ENCODE measurements at regions not wholly inside any gene's neighbourhood (a gene's known extent, or its start where the extent isn't known, plus 50 kb on each side); places are given as distances from the start of the nearest gene placed in this dataset.
"Not testable (repeated sequence)": the region's sequence is repeated elsewhere in the genome, so short reads cannot be mapped to it uniquely, and the experiment has no call there.

DNA sequence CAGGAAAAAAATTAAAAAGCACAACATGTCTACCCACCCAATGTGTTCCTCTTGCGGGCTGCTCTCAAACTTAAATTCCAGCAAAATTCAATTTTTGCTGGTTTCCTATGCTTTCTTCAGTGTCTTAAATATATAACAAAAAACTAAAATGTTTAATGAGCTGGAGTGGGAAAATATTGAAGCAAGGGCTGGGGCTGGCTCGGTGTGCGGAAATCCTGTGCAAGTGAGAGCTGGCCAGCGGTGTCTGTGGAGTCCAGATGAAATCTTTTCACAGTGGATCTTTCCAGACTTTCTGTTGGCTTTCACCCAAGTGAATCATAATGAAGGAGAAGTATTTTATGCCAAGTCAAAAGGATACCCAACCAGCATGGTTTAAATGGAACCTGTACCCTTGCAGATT, 1733.6 kb downstream of the TP53TG3F start:
- intact Hi-C loops (cut with DNase I) = no loop called here
- DNase-seq = no peak
- ATAC-seq = no peak

GRCh38 chr16:35193956-35194355, 1734.5 kb downstream of the TP53TG3F start:
- DNase-seq (no peak), ATAC-seq (no peak)
- intact Hi-C loops (cut with DNase I) = no loop called here

DNA sequence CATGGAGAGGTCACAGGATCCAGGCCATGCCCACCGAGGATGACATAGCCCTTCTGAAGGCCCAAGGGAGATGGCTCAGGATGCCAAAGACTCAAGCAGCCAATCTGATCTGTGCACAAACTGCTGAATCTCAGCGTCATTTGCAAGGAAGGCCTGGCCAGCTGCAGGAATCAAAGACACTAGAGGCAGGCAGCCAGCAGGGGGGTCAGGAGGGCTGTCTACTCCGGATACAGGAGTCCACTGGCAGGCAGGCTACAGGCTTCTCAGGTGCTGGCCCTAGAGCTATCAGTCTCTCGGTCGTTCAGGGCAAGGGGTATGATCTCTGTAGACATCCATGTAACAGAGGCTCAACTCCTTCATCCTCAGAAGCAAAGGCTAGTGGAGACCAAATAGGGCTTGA, 1735.3 kb downstream of the TP53TG3F start:
- ATAC-seq = no peak
- DNase-seq = no peak
- intact Hi-C loops (cut with DNase I) = no loop called here

DNA sequence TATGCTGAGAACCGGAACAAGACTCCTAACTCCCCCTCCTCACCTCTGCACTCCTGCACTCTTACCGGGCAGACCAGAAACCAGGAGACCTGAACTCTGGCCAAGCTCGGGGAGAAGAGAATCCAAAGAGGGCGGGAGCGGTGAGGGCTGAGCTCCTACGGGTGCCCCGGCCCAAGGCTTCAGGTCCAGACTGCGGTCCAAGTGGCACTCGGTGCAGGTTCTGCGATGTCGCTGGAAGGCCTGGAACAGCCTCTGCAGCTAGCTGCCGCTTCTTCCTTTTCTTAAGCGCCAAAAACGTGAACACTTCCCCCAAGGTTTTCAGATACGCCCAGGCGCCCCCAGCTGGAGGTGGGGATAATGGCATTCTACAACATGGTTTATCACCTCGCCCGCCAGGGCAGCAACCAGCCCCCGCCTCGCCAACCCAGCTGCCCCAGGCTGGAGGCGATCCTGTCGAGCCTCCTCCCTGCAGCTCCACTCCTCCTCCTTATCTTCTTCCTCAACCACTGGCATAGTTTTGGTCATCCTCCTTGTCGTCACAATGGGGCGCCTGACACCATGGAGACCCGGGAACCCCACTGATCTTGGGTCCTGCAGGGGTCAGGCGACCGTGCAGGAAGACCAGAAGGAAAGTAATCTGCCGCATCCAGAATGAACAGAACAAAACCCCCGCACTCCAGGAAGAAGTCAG, 1735.9 kb downstream of the TP53TG3F start:
- DNase-seq = no peak
- intact Hi-C loops (cut with DNase I) = no loop called here
- ATAC-seq = no peak

- no peak for ATAC-seq
- DNase-seq = no peak
- intact Hi-C loops (cut with DNase I) = no loop called here
These were observed 1736.4 kb downstream of the TP53TG3F start for GRCh38 chr16:35195864-35196216.

- DNase-seq = no peak
- ATAC-seq = no peak
- intact Hi-C loops (cut with DNase I) = no loop called here
These were observed 1736.9 kb downstream of the TP53TG3F start for GRCh38 chr16:35196313-35196712.

DNA sequence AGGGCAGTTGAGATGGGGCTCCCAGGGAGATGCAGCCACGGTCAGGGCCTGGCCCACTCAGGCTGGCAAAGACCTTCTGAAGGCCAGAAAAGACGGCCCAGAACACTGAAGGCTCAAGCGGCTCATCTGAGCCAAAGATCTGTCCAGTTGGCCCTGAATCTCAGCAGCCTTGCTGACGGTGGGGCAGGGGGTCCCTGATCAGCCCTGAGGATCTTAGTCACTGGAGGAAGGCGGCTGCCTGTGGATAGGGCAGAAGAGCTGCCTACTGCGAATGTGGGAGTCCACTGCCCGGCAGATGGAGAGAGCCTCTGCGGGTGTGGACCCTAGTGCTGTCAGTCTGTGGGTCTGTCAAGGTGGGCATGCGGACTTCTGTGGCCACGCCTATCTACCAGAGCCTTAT, 1738.2 kb downstream of the TP53TG3F start:
- no peak for ATAC-seq
- intact Hi-C loops (cut with DNase I) = no loop called here

DNA sequence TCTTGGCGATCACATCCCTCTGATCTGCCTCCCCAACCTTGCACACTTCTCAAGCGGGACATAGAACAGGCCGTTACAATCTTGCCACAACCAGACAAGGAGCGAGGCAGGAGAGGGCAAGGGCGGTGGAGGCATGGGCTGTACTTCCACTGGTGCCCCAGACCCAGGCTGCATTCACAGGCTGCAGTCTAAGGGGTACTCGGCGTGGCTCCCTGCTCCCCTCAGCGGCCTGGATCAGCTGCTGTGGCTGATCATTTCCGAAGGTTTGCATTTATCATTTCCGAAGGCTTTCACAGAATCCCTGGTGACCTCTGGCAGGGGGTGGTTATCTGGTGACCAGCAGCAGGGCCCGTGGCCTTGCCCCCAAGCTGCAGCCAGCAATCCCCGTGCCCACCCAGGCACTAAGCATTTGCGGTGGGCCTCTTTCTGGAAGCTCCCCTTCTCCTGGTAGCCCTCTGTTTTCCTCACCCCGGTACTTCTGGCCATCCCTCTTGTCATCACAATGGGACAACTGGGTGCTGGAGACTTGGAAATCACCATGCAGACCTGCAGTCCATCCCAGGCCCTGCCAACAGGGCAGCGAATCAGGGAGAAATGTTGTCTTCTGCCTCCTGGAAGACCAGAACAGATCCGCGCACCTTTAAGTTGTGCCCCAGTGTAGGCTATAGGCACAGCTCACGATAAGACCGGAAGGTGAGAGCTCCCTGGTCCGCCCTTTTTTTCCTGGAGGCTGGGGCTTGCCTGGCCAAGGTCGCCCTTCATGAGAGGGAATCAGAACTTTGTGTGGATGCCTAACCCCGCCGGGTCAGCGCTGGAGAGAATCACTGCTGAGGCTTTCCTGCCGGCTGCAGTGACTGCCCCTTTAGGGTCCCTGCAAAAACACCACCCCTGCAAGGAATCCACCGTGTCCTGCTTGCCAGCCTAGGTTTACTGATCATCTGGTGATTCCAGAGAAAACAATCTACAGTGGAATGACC, 1739.1 kb downstream of the TP53TG3F start:
- intact Hi-C loops (cut with DNase I) = no loop called here
- no peak for ATAC-seq
- DNase-seq = no peak

More for the DNA sequence above, 1738.2 kb downstream of the TP53TG3F start:
- DNase-seq = no peak

- DNase-seq (no peak), ATAC-seq (no peak)
- intact Hi-C loops (cut with DNase I) = loop anchor here in 1 of 2 donors (10.0 kb wide), 1 partner anchor 46 kb away; no protein-coding TSS in a partner anchor
These were observed 1741.2 kb downstream of the TP53TG3F start for GRCh38 chr16:35200662-35201061.

DNA sequence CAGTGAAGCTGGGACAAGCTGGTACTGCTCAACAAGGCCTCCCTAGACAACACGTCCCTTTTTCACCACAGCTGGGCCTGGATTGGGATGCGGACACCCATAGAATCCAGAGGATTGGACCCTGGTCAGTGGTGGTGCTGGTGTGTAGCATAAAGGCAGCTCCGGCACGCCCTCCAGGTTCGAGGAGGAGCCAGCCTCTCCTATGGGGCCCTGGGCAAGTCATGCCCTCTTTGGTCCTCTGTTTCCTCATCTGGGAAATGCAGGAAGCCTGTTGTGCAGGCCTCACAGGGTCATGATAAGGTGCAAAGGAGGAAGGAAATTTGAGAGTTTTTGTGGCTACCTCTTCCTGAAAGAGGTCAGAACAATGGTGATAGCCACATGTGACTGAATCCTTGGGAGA, 1741.7 kb downstream of the TP53TG3F start:
- no peak for DNase-seq
- ATAC-seq = no peak
- intact Hi-C loops (cut with DNase I) = loop anchor here in 1 of 2 donors (10.0 kb wide), 1 partner anchor 46 kb away; no protein-coding TSS in a partner anchor

- no peak for ATAC-seq
- intact Hi-C loops (cut with DNase I) = loop anchor here in 1 of 2 donors (10.0 kb wide), 1 partner anchor 49 kb away; no protein-coding TSS in a partner anchor
- DNase-seq = no peak
These were observed 1744.2 kb downstream of the TP53TG3F start for GRCh38 chr16:35203636-35204035.

DNA sequence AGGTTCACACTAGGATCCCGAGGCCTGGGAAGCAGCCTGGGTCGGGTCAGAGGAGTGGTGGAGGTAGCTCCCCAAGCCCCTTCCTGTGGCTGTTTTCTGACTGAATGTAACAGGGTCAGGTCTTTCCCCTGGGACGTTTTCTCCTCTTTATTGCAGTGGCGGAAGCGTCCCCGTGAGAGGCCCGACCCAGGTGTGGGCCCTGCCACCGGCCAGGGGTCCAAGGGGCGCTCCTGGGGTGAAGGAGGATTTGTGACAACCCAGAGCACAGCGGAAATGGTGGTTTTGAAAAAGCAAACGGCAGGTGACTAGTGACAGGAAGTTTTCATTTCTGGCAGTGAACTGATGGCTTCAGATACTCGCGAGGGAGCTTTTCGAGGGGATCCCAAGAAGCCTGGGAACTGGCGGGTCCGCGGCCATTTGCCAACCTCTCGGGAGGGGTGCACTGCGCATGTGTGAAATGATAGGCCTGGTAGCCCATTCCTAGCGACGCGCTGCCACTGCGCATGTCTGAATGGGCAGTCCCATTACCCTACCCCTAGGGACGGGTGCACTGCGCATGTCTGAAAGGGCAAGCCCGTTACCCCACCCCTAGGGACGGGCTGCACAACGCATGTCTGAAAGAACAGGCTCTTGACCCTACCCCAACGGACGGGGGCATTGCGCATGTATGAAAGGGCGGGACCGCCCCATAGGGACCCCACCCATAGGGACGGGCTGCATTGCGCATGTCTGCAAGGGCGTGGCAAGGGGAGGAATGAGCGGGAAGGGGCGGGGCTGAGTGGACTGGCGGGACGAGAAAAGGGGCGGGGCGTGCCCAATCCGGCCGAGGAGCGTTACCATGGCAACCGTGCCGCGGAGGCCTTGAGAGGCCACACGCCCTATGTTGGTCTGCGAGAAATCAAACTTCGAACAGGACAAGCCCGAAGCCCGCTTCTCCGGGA, 1747.9 kb downstream of the TP53TG3F start:
- DNase-seq (no peak), ATAC-seq (no peak)
- intact Hi-C loops (cut with DNase I) = loop anchor here in 1 of 2 donors (10.0 kb wide), 1 partner anchor 53 kb away; no protein-coding TSS in a partner anchor

DNA sequence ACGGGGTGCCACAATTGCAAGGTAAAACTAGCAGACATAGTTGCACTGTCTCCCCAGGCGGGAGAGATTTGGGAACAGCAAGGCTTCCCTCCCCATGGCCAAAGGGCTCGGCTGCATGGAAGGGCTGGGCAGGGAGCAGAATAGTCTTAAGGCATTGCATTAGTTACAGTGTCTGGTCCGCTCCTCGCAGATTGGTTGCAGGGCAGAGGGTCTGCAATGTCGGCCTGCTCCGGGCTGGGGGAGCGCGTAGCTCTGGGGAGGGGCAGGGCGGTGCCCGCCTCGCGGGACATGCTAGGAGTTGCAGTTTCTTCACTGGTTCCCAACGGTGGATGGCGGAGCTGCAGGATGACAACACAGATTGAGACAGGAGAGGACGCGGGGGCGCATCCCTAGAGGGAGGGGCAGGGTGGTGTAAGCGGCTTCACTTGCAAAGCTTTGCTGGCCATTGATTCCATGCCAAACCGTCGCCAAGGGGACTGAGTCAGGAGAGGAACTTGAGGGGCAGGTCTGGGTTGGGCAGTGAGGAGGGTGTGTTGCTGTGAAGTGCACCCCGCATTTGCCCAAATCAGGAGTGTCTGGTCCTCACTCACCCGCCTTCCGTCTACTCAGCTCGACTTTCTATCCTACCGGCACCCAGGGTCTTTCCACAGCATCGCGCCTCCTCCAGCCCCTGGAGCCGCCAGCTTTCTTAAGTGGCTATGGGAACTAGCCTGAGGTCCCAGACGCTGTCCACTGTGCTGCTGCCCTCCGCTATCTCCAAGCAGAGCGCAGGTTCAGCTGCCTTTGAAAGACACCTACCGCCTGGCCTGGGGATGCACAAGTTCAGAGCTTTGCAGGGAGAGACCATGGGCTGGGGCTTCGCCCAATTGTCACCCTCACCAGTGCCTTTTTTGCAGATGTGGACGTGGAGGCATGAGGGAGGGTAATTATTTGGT, 1748.9 kb downstream of the TP53TG3F start:
- intact Hi-C loops (cut with DNase I) = loop anchor here in 1 of 2 donors (10.0 kb wide), 1 partner anchor 53 kb away; no protein-coding TSS in a partner anchor
- DNase-seq = no peak
- ATAC-seq = no peak

- intact Hi-C loops (cut with DNase I) = no loop called here
- DNase-seq (no peak), ATAC-seq (no peak)
These were observed 1751.4 kb downstream of the TP53TG3F start for GRCh38 chr16:35210681-35211433.

GRCh38 chr16:35214840-35215239, 1755.4 kb downstream of the TP53TG3F start:
- intact Hi-C loops (cut with DNase I) = no loop called here
- DNase-seq = no peak
- no peak for ATAC-seq

GRCh38 chr16:35215287-35215686, 1755.9 kb downstream of the TP53TG3F start:
- DNase-seq = no peak
- intact Hi-C loops (cut with DNase I) = no loop called here
- no peak for ATAC-seq

GRCh38 chr16:35216261-35216660, 1756.8 kb downstream of the TP53TG3F start:
- ATAC-seq; DNase-seq; intact Hi-C loops (cut with DNase I): not testable (repeated sequence)
